Colonic mucosa (tissue), 4 donors: ENCODE measurements at regions not wholly inside any gene's neighbourhood (a gene's known extent, or its start where the extent isn't known, plus 50 kb on each side); places are given as distances from the start of the nearest gene placed in this dataset.

Experiments used
- DNase-seq: peaks from one replicate; pipeline ENCODE4 v3.0.0-alpha.2; 2020
- H3K27ac ChIP-seq: fragments of 200-600 bp; one replicate; pipeline ENCODE4 v1.8.0; 2021
- H3K27me3 ChIP-seq: fragments of 200-600 bp; one replicate; pipeline ENCODE4 v1.8.0; 2021
- H3K36me3 ChIP-seq: fragments of 200-600 bp; one replicate; pipeline ENCODE4 v1.8.0; 2021
- H3K4me1 ChIP-seq: fragments of 200-600 bp; one replicate; pipeline ENCODE4 v1.8.0; 2021; ENCODE audit warnings: mild to moderate bottlenecking
- H3K4me3 ChIP-seq: fragments of 200-600 bp; one replicate; pipeline ENCODE4 v1.8.0; 2021
- H3K9ac ChIP-seq, 2 donors: one replicate each; pipeline ENCODE4 v1.7.0; 2013; ENCODE audit warnings: control low read depth in 2 of 2, low read depth in 2 of 2, low read length in 2 of 2
- H3K9me3 ChIP-seq: fragments of 200-600 bp; one replicate; pipeline ENCODE4 v1.8.0; 2021
- intact Hi-C: fragments of 100-400 bp; cut with DNase I; formaldehyde crosslinking; loops from one replicate; pipeline ENCODE4 v1.14.1; 2022
- TF ChIP-seq, protein P1 (sequence below): fragments of 200-600 bp; IDR thresholded peaks from one replicate; pipeline ENCODE4 v1.8.0; 2022; ENCODE audit warnings: antibody characterized with exemption, mild to moderate bottlenecking
- donor health status: healthy.
- donor health status: DM: no; HTN: no; CAD: no.
- donor health status: DM: no; HTN: no; CAD: no.

DNA sequence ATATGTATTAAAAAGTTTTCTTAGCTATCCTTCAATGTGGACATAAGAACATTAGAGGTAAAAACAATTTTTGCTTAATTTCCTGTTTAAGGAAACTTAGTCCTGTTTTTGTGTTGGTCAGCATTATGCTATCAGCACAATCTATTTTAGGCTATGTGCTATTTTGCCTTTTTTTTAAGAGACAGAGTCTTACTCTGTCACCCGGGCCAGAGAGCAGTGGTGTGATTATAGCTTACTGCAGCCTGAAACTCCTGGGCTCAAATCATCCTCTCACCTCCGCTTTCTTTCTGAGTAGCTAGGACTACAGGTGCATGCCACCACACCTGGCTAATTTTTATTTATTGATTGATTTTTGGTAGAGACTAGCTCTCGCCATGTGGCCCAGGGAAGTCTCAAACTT, 199.1 kb upstream of the TMPRSS15 start:
- H3K27me3 ChIP-seq: no peaks in the 10 kb centered on the region
- no peak overlapping the region for H3K4me3 ChIP-seq
- TF ChIP-seq, protein P1, sequence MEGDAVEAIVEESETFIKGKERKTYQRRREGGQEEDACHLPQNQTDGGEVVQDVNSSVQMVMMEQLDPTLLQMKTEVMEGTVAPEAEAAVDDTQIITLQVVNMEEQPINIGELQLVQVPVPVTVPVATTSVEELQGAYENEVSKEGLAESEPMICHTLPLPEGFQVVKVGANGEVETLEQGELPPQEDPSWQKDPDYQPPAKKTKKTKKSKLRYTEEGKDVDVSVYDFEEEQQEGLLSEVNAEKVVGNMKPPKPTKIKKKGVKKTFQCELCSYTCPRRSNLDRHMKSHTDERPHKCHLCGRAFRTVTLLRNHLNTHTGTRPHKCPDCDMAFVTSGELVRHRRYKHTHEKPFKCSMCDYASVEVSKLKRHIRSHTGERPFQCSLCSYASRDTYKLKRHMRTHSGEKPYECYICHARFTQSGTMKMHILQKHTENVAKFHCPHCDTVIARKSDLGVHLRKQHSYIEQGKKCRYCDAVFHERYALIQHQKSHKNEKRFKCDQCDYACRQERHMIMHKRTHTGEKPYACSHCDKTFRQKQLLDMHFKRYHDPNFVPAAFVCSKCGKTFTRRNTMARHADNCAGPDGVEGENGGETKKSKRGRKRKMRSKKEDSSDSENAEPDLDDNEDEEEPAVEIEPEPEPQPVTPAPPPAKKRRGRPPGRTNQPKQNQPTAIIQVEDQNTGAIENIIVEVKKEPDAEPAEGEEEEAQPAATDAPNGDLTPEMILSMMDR: no peak
- intact Hi-C loops: no loop called here
- no peak overlapping the region for H3K27ac ChIP-seq
- no peak overlapping the region for H3K9ac ChIP-seq
- no peak for DNase-seq
- H3K4me1 ChIP-seq: no peaks in the 10 kb centered on the region
- no peaks in the 10 kb centered on the region for H3K9me3 ChIP-seq
- H3K36me3 ChIP-seq: no peaks in the 10 kb centered on the region

DNA sequence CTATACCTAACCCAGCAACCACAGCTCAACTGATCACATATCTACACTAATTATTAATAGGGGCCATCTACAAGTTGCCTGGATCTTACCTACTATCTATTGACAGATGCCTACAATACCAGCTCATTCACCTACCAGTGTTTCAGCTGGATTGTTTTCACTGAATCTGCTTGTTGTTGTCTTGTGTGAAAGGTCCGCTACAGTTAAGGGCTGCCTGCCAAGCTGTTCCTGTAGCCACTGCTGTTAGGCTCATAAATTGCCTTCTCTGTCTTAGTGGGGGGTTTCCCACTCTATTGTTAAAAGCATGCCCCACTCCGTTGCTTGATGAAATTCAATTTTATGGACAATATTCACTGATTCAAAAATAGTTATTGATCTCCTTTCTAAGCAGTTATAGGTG, 199.7 kb upstream of the TMPRSS15 start:
- DNase-seq: no peak
- H3K4me3 ChIP-seq: no peak overlapping the region
- no peaks in the 10 kb centered on the region for H3K4me1 ChIP-seq
- no peaks in the 10 kb centered on the region for H3K36me3 ChIP-seq
- no peak overlapping the region for H3K9ac ChIP-seq
- TF ChIP-seq, protein P1: no peak
- intact Hi-C loops: no loop called here
- H3K27ac ChIP-seq: no peak overlapping the region
- H3K9me3 ChIP-seq: no peaks in the 10 kb centered on the region
- H3K27me3 ChIP-seq: no peaks in the 10 kb centered on the region

DNA sequence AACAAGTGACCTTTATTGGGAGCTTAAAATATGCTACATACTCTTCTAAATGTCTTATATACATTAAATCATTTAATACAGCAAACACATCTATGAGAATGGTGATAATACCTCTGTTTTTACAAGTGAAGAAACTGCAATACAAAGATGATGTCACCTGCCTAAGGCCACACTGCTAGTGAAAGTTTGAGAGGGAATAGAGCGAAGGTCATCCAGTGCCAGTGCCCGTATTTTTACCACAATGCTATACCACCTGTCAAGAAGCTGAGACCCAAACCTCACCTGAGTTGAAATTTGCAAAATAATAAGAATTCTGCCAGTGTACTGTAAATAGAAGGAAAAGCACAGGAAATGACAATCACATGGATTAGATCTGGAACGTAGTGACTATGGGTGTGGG, 200.4 kb upstream of the TMPRSS15 start:
- Histone ChIP-seq H3K4me1 (no peaks in the 10 kb centered on the region), H3K4me3 (no peak overlapping the region), H3K9ac (no peak overlapping the region), H3K27me3 (no peaks in the 10 kb centered on the region), H3K27ac (no peak overlapping the region), H3K9me3 (no peaks in the 10 kb centered on the region), H3K36me3 (no peaks in the 10 kb centered on the region)
- TF ChIP-seq, protein P1: no peak
- intact Hi-C loops: no loop called here
- DNase-seq: no peak

DNA sequence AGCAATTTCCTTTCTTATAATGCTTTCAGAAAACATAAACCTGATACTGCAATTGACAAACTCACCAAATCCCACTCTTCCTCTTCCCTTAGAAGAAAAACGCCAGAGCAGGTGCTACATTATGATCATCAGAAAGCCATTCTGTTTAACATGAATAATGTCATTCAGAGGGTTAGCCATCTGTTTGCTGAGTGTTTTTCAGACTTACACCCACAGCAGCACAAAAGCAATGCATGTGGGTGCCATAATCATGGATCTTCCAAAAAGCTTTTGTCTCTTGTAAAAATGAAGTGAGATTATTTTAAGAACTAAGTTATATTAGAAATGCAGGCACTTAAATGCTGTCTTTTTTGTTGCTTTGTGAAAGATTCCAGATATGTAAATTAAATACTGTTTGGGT, 204.6 kb upstream of the TMPRSS15 start:
- Histone ChIP-seq H3K9me3 (no peaks in the 10 kb centered on the region), H3K4me3 (no peak overlapping the region), H3K4me1 (no peaks in the 10 kb centered on the region), H3K36me3 (no peaks in the 10 kb centered on the region), H3K27me3 (no peaks in the 10 kb centered on the region), H3K9ac (no peak overlapping the region), H3K27ac (no peak overlapping the region)
- intact Hi-C loops: no loop called here
- TF ChIP-seq, protein P1: no peak
- DNase-seq: no peak

DNA sequence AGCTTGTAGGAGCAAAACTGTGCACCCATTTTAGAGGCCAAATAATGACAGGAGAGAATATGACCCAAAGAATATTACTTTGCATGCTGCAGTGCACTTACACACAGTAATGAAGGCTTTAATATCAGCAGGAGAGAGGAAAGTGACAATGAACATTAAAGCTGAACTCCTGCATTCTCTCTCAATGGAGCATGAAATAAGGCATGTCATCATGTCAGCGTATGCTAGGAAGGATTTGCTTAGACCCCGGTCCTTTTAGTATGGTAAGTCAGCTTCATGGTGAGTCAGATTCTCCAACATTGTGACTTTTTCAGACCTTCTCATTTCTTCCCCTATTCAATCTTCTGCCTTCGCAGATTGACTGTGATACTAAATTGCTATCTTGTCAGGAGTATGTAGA, 210.7 kb upstream of the TMPRSS15 start:
- Histone ChIP-seq H3K27me3 (no peaks in the 10 kb centered on the region), H3K9ac (no peak overlapping the region), H3K27ac (no peak overlapping the region), H3K36me3 (no peaks in the 10 kb centered on the region), H3K4me1 (no peaks in the 10 kb centered on the region), H3K4me3 (no peak overlapping the region), H3K9me3 (no peaks in the 10 kb centered on the region)
- intact Hi-C loops: no loop called here
- TF ChIP-seq, protein P1: no peak
- no peak for DNase-seq

DNA sequence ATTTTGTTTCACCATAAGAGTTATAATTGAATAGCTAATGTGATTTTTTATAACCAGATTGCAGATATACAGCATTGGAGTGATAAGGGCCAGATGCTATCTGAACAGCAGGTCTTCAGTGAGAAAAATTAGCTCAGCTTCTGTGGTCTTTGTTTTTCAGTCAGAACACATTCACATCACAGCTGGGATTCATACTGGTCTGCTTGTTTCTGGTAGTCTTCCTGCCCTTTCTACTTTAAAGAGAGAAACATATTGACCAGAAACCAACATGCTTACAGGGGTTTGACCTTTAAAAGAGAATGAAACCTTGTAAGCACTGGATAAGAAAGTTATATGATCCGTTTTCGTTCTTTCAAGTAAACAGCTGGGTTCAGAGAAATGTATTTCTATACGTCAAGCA, 213.7 kb upstream of the TMPRSS15 start:
- Histone ChIP-seq H3K4me3 (no peak overlapping the region), H3K4me1 (no peaks in the 10 kb centered on the region), H3K27ac (no peak overlapping the region), H3K36me3 (no peaks in the 10 kb centered on the region), H3K9ac (no peak overlapping the region), H3K9me3 (no peaks in the 10 kb centered on the region), H3K27me3 (no peaks in the 10 kb centered on the region)
- intact Hi-C loops: no loop called here
- TF ChIP-seq, protein P1: no peak
- no peak for DNase-seq
